HepG2 (cell line): ENCODE measurements at regions not wholly inside any gene's neighbourhood (a gene's known extent, or its start where the extent isn't known, plus 50 kb on each side); places are given as distances from the start of the nearest gene placed in this dataset.

Experiments used
- GABPA ChIP-seq, 2 experiments: IDR thresholded peaks; 2 replicates each; pipeline ENCODE4 v1.6.1; 2011 to 2016; ENCODE audit warnings: low read depth in 2 of 2, low read length in 1 of 2, missing biosample characterization in 1 of 2, missing genetic modification characterization in 1 of 2
- ZNF121 ChIP-seq: sonication (generic); formaldehyde crosslinking; IDR thresholded peaks from 2 replicates; pipeline ENCODE4 v1.5.0; 2020; ENCODE audit warnings: mild to moderate bottlenecking, missing genetic modification reagents
- TF ChIP-seq, protein P1 (sequence below): sonication (generic); formaldehyde crosslinking; IDR thresholded peaks from 2 replicates; pipeline ENCODE4 v1.5.0; 2020; ENCODE audit warnings: mild to moderate bottlenecking, missing genetic modification reagents, moderate library complexity

DNA sequence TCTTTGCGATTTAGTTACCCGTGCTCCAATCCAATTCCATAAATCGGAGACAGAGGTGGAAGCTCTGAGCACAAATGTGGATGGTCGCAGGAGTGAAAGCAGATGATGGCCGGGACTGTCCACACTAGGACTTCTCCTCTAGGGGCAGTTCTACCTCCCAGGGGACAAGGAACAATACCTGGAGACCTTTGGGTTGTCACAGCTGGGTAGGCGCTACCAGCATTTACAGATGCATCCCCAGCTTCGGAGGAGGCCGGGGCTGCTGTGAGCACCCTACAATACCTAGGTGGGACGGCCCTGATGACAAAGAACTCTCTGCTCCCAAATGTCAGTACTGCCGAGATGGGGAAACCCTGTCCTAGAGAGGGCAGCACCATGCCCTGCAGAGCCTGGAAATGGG lies 195.9 kb upstream of the CDH4 start:
- TF ChIP-seq GABPA (IDR thresholded peaks at IDR 0.05; ENCODE audit: low read depth, low read length) (no peak), GABPA (CRISPR knock-in tag; IDR thresholded peaks at IDR 0.05; ENCODE audit: low read depth) (no peak), ZNF121 (CRISPR knock-in tag) (no peak)
- TF ChIP-seq, protein P1, sequence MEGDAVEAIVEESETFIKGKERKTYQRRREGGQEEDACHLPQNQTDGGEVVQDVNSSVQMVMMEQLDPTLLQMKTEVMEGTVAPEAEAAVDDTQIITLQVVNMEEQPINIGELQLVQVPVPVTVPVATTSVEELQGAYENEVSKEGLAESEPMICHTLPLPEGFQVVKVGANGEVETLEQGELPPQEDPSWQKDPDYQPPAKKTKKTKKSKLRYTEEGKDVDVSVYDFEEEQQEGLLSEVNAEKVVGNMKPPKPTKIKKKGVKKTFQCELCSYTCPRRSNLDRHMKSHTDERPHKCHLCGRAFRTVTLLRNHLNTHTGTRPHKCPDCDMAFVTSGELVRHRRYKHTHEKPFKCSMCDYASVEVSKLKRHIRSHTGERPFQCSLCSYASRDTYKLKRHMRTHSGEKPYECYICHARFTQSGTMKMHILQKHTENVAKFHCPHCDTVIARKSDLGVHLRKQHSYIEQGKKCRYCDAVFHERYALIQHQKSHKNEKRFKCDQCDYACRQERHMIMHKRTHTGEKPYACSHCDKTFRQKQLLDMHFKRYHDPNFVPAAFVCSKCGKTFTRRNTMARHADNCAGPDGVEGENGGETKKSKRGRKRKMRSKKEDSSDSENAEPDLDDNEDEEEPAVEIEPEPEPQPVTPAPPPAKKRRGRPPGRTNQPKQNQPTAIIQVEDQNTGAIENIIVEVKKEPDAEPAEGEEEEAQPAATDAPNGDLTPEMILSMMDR (CRISPR knock-in tag): no peak
